ENCODE measurements at regions not wholly inside any gene's neighbourhood (a gene's known extent, or its start where the extent isn't known, plus 50 kb on each side); places are given as distances from the start of the nearest gene placed in this dataset.
"Not testable (repeated sequence)": the region's sequence is repeated elsewhere in the genome, so short reads cannot be mapped to it uniquely, and the experiment has no call there.

DNA sequence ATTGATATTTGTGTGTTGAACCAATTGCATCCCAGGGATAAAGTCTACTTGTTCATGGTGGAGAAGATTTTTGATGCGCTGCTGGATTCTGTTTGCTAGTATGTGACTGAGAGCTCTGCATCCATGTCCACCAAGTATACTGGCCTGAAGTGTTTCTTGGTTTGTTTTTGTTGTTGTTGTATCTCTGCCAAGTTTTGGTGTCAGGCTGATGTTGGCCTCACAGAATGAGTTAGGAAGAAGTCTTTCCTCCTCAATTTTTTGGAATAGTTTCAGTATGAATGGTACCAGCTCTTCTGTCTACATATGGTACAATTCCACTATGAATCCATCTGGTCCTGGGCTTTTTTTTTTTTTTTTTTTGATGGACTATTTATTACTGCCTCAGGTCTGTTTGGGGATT lies 50.9 kb upstream of the OSTN start:
- no peak for DNase-seq (ENCODE audit: low read depth)

DNA sequence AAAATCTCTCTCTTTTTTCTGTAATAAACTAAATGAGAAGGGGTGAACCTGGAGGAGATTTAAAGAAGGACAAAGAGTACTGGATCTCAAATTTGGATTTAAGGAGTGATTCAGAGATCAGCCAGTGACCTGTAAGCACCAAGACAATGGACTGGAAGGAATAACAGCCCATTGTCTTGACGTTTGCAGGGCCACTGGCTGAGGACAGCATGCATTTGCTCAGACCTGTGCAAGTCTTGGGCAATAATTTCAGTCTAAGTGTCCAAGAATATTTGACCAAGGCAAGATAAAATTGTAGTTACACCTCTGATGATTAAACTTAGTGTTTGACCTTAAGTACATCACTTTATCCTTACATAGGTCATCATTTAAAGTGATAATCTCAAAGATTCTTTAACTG lies 55.8 kb upstream of the OSTN start:
- DNase-seq (ENCODE audit: low read depth), result no peak

GRCh38 chr3:191141728-191142127 lies 57.3 kb upstream of the OSTN start:
- DNase-seq (ENCODE audit: low read depth), result peak; percentile 75

GRCh38 chr3:191139736-191140135 lies 59.3 kb upstream of the OSTN start:
- DNase-seq (ENCODE audit: low read depth), result no peak

GRCh38 chr3:191138937-191139336 lies 60.1 kb upstream of the OSTN start:
- DNase-seq (ENCODE audit: low read depth), result no peak

DNA sequence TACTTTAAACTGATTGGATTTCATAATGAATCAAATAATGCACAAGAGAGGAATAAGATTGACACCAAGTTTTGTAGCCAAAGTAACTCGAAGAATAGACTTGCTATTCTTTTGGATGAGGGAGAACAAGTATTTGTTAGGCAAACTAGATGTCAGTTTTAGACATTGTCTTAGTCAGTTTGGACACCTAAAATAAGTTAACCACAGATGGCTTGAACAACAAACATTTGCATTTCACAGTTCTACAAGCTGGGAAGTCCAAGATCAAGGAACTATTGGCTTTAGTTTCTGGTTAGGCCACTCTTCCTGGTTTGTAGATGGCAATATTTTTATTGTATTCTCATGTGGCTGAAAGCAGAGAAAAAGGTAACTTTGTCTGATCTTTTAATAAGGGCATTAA lies 61.3 kb upstream of the OSTN start:
- DNase-seq (ENCODE audit: low read depth), result no peak

GRCh38 chr3:191136347-191136746 lies 62.7 kb upstream of the OSTN start:
- no peak for DNase-seq (ENCODE audit: low read depth)

GRCh38 chr3:191135175-191135574 lies 63.9 kb upstream of the OSTN start:
- DNase-seq (ENCODE audit: low read depth), result no peak

DNA sequence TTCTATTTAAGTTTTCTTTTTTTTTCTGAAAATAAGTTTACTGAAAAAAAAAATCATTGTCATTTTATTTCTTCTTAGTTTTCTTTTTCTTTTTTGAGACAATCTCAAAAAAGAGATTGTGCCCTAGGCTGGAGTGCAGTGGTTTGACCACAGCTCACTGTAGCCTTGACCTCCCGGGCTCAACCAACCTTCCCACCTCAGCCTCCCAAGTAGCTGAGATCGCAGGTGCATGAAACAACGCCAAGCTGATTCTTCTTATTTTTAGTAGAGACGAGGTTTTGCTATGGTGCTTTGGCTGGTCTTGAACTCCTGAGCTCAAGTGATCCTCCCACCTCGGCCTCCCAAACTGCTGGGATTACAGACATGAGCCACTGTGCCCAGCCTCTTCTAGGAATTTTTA lies 65.7 kb upstream of the OSTN start:
- no peak for DNase-seq (ENCODE audit: low read depth)

DNA sequence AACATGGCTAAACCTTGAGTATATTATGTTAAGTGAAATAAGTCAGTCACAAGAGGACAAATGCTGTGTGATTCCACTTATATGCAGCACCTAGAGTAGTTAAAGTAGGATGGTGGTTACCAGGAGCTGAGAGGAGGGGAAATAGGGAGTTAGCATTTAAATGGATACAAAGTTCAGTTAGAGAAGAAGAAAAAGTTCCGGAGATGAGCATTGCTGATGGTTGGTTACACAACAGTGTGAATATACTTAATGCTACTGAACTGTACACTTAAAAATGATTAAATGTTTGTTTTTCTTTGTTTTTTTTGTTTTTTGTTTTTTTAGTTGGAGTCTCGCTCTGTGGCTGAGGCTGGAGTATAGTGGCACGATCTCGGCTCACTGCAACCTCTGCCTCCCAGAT lies 67.7 kb upstream of the OSTN start:
- DNase-seq (ENCODE audit: low read depth), result no peak

DNA sequence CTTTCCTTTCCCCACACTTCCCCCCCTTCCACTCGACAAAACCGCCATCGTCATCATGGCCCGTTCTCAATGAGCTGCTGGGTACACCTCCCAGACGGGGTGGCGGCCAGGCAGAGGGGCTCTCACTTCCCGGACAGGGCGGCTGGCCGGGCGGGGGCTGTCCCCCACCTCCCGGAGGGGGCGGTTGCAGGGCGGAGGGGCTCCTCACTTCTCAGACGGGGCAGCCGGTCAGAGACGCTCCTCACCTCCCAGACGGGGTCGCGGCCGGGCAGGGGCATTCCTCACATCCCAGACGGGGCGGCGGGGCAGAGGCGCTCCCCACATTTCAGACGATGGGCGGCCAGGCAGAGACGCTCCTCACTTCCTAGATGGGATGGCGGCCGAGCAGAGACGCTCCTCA lies 74.2 kb upstream of the OSTN start:
- DNase-seq (ENCODE audit: low read depth), result not testable (repeated sequence)

DNA sequence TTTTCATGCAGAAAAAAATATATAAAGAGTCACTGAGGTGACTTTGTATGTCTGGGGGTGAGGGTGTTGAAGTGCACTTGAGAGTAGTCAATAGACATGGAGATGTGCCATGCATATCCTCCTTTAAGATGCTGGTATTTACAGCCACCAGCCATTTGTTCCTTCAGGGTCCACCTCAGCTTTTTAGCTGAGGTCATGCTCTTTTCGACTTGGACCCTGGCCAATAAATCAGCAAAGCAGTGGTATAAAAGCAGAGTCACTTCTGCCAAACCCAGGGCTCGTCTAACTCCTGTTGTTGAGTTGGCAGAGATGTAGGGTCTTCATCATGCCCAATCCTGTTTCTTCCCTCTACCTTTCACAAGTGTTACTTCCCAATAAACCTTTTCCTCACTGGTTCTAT lies 75.1 kb upstream of the OSTN start:
- DNase-seq (ENCODE audit: low read depth), result no peak

GRCh38 chr3:191123231-191123630 lies 75.8 kb upstream of the OSTN start:
- DNase-seq (ENCODE audit: low read depth), result no peak

GRCh38 chr3:191120447-191121298 lies 78.4 kb upstream of the OSTN start:
- DNase-seq (ENCODE audit: low read depth), result no peak

DNA sequence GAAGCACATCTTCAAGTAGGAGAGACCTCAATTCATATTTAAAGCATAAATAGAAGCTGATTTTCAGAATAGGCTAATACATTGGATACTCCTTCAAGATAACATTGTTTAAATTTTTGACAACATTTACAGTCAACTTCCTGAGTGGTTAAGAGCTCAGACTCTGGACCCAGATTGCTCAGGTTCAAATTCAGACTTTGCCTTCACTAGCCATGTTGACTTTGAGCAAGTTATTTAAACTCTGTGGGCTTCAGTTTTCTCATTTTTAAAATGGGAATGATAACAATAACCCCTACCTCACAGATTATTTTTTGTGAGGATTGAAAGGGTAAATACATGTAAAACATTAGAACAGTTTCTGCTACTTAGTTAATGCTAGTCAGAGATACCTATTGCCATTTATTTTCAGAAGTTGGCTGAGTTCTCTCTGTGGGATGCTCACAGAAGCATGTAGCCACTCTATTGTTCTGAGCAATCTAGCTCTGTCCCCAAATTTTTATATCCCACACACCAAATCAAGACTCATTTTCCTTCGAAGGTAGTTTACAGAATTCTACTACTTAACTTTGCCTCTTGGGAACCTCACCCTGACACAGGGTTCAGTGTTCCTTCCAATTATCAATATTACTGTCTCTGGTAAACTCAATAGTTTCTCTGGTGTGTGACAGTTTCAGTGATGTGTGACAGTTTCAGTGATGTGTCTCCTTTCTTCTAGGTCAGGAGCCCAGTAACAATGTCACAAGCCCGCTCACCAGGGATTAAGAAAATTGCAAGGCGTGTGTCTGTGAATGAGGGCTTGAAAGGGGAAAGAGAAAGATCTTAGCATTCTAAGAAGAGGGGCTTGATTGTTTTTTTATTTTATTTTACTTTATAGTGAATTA lies 79.4 kb upstream of the OSTN start:
- DNase-seq (ENCODE audit: low read depth), result no peak

DNA sequence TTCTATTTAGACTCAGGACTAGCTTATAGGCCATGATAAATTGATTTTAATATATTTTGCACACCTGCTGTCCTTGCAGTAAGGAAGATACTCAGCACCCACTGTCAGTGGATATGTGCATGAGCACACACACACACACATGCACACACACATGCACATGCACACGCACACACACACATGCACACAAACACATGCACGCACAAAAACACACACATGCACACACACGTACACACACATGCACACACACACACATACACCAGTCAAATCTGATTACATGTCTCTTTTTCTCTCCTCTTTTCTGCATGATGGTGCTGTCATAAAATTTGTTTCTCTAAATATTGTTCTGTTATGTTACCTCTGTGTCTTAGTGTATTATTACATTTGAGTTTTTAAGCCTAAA lies 87.3 kb upstream of the OSTN start:
- no peak for DNase-seq (ENCODE audit: low read depth)

GRCh38 chr3:191105418-191105817 lies 93.6 kb upstream of the OSTN start:
- no peak for DNase-seq (ENCODE audit: low read depth)

DNA sequence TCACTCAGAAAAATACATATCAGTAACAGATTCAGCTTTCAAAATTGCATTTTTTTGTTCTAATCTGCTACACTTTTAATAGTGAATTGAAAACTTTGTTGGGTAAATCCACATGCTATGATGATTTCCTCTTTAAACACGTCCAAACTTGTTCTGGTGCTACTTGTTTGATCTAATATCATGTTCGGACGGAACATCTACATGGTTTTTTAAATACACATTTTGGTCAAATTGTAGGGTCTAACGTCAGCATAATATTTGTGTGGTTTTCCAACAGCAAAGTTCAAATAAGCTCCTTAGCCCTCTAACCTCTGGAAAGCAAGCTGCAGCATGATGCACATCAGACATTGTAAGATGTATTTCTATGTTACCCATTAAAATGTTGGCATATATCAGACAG lies 98.5 kb upstream of the OSTN start:
- no peak for DNase-seq (ENCODE audit: low read depth)

GRCh38 chr3:191094057-191094845 lies 104.8 kb upstream of the OSTN start:
- DNase-seq (ENCODE audit: low read depth), result peak; percentile 35

GRCh38 chr3:191087391-191087790 lies 111.7 kb upstream of the OSTN start:
- DNase-seq (ENCODE audit: low read depth), result no peak

DNA sequence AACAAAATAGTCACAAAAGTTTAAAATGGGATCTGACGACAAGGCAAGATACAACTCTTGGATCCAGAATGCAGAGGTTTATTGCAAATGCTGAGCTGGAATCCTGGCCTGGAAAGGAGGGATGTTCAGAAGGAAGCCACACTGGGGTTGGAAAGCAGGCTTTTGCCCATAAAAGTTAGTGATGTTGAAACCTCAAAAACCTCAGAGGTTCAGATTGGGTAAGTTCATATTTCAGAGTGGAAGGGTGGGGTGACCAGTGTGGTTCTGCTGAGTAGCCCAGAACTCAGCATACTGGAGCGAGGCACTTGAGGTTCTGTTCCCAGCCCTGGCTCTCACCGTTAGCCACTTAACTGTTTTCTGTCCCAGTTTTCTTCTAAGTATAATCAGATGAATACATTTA lies 114.0 kb upstream of the OSTN start:
- DNase-seq (ENCODE audit: low read depth), result no peak

DNA sequence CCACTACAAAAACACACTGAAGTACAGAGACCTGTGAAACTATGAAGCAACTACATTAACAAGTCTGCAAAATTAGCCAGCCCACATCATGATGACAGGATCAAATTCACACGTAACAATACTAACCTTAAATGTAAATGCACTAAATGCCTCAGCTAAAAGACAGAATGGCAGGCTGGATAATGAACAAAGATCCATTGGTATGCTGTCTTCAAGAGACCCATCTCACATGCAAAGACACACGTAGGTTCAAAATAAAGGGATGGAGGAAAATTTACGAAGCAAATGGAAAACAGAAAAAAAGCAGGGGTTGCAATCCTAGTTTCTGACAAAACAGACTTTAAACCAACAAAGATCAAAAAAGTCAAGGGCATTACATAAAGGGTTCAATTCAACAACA lies 120.1 kb upstream of the OSTN start:
- DNase-seq (ENCODE audit: low read depth), result not testable (repeated sequence)
